ENCODE measurements at regions not wholly inside any gene's neighbourhood (a gene's known extent, or its start where the extent isn't known, plus 50 kb on each side); places are given as distances from the start of the nearest gene placed in this dataset.
"Not testable (repeated sequence)": the region's sequence is repeated elsewhere in the genome, so short reads cannot be mapped to it uniquely, and the experiment has no call there.

DNA sequence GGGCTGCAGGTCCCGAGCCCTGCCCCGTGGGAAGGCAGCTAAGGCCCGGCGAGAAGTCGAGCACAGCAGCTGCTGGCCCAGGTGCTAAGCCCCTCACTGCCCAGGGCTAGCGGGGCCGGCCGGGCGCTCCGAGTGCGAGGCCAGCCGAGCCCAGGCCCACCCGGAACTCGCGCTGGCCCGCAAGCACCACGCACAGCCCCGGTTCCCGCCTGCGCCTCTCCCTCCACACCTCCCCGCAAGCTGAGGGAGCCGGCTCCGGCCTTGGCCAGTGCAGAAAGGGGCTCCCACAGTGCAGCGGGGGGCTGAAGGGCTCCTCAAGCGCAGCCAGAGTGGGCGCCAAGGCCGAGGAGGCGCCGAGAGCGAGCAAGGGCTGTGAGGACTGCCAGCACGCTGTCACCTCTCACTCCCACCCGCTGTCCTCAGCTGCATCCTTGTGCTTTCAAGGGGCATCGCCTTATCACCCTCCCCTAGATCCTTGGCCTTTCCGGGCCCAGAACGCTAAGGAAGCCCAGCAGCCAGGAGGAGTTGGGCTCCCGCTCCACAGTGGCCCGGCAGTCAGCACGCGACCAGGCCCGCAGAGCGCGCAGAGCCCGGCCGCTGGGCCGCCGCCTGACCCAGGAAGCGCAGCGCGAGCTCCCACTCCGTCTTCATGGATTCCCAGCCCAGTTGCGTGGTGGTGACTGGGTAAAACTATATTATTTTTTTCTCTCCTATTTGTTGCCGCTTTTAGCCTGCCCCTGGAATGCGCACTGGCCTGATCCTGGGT, 144.1 kb downstream of the ARRDC4 start:
- TF ChIP-seq, protein P1, sequence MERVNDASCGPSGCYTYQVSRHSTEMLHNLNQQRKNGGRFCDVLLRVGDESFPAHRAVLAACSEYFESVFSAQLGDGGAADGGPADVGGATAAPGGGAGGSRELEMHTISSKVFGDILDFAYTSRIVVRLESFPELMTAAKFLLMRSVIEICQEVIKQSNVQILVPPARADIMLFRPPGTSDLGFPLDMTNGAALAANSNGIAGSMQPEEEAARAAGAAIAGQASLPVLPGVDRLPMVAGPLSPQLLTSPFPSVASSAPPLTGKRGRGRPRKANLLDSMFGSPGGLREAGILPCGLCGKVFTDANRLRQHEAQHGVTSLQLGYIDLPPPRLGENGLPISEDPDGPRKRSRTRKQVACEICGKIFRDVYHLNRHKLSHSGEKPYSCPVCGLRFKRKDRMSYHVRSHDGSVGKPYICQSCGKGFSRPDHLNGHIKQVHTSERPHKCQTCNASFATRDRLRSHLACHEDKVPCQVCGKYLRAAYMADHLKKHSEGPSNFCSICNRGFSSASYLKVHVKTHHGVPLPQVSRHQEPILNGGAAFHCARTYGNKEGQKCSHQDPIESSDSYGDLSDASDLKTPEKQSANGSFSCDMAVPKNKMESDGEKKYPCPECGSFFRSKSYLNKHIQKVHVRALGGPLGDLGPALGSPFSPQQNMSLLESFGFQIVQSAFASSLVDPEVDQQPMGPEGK (CRISPR knock-in tag; IDR thresholded peaks at IDR 0.05; ENCODE audit: borderline replicate concordance) = not testable (repeated sequence)
- not testable (repeated sequence) for TF ChIP-seq RARB (CRISPR knock-in tag; IDR thresholded peaks at IDR 0.05); ZNF565 (CRISPR knock-in tag; conservative IDR thresholded peaks at IDR 0.05; ENCODE audit: low read depth); PPARA (CRISPR knock-in tag; IDR thresholded peaks at IDR 0.05; ENCODE audit: borderline replicate concordance); TCF4 (CRISPR knock-in tag; IDR thresholded peaks at IDR 0.05; ENCODE audit: borderline replicate concordance); ARNTL (CRISPR knock-in tag; IDR thresholded peaks at IDR 0.05; ENCODE audit: borderline replicate concordance, low read depth); ZFP30 (CRISPR knock-in tag; IDR thresholded peaks at IDR 0.05); ESRRG (CRISPR knock-in tag; IDR thresholded peaks at IDR 0.05)
- TF ChIP-seq, protein P2, sequence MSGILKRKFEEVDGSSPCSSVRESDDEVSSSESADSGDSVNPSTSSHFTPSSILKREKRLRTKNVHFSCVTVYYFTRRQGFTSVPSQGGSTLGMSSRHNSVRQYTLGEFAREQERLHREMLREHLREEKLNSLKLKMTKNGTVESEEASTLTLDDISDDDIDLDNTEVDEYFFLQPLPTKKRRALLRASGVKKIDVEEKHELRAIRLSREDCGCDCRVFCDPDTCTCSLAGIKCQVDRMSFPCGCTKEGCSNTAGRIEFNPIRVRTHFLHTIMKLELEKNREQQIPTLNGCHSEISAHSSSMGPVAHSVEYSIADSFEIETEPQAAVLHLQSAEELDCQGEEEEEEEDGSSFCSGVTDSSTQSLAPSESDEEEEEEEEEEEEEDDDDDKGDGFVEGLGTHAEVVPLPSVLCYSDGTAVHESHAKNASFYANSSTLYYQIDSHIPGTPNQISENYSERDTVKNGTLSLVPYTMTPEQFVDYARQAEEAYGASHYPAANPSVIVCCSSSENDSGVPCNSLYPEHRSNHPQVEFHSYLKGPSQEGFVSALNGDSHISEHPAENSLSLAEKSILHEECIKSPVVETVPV (CRISPR knock-in tag; IDR thresholded peaks at IDR 0.05) = not testable (repeated sequence)
- TF ChIP-seq, protein P3, sequence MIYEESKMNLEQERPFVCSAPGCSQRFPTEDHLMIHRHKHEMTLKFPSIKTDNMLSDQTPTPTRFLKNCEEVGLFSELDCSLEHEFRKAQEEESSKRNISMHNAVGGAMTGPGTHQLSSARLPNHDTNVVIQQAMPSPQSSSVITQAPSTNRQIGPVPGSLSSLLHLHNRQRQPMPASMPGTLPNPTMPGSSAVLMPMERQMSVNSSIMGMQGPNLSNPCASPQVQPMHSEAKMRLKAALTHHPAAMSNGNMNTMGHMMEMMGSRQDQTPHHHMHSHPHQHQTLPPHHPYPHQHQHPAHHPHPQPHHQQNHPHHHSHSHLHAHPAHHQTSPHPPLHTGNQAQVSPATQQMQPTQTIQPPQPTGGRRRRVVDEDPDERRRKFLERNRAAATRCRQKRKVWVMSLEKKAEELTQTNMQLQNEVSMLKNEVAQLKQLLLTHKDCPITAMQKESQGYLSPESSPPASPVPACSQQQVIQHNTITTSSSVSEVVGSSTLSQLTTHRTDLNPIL (CRISPR knock-in tag; IDR thresholded peaks at IDR 0.05; ENCODE audit: low read depth) = not testable (repeated sequence)
